ENCODE measurements at regions not wholly inside any gene's neighbourhood (a gene's known extent, or its start where the extent isn't known, plus 50 kb on each side); places are given as distances from the start of the nearest gene placed in this dataset.

- TF ChIP-seq CTCF (IDR thresholded peaks at IDR 0.05; ENCODE audit: low read length) (no peak), EZH2 (IDR thresholded peaks at IDR 0.05; ENCODE audit: borderline replicate concordance, low read length) (no peak)
- Histone ChIP-seq H4K20me1 (ENCODE audit: insufficient read depth, low read length) (no peaks in the 10 kb centered on the region), H3K4me3 (ENCODE audit: low read depth, low read length, poor library complexity, severe bottlenecking) (no peak overlapping the region), H3K9me3 (ENCODE audit: low read length) (no peaks in the 10 kb centered on the region), H3K36me3 (ENCODE audit: insufficient read depth, low read length) (no peaks in the 10 kb centered on the region), H3F3A (ENCODE audit: insufficient read depth, low read length) (no peaks in the 10 kb centered on the region), H2AFZ (ENCODE audit: low read length) (no peak overlapping the region), H3K9ac (ENCODE audit: low read length) (no peak overlapping the region), H3K9me2 (ENCODE audit: low read depth, low read length) (no peaks in the 10 kb centered on the region), H3K27ac (ENCODE audit: low read depth, low read length, poor library complexity, severe bottlenecking) (no peak overlapping the region), H3K4me2 (ENCODE audit: low read length) (no peak overlapping the region), H3K79me2 (ENCODE audit: insufficient read depth, low read length) (no peaks in the 10 kb centered on the region), H3K27me3 (ENCODE audit: insufficient read depth, low read length) (no peaks in the 10 kb centered on the region), H3K4me1 (ENCODE audit: insufficient read depth, low read length, severe bottlenecking) (no peaks in the 10 kb centered on the region)
Observed at GRCh38 chr19:30287259-30287658, 84.9 kb upstream of the ZNF536 start.

DNA sequence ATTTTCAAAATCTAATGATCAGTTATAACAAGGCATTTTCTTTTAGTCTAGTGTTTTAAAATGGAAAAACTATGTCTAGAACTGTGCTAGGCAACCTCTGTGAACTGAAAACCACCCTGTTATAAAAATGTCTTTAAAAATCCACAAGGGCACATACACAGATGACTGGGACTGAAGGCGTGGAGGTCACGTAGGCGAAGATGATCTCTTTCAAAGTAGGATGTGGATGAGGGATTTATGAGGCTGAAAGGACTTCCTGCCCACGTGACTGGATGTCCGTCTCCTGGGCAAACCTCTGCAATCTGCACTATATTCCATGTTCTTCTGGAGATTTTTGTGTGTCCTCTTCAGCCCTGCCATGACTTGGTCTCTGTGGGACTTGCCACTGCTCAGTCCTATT is 84.2 kb upstream of the ZNF536 start:
- Histone ChIP-seq H2AFZ (ENCODE audit: low read length) (no peak overlapping the region), H3K27me3 (ENCODE audit: insufficient read depth, low read length) (no peaks in the 10 kb centered on the region), H4K20me1 (ENCODE audit: insufficient read depth, low read length) (no peaks in the 10 kb centered on the region), H3K9ac (ENCODE audit: low read length) (no peak overlapping the region), H3K4me2 (ENCODE audit: low read length) (no peak overlapping the region), H3K9me3 (ENCODE audit: low read length) (no peaks in the 10 kb centered on the region), H3K36me3 (ENCODE audit: insufficient read depth, low read length) (no peaks in the 10 kb centered on the region), H3K4me1 (ENCODE audit: insufficient read depth, low read length, severe bottlenecking) (no peaks in the 10 kb centered on the region), H3K27ac (ENCODE audit: low read depth, low read length, poor library complexity, severe bottlenecking) (no peak overlapping the region), H3K4me3 (ENCODE audit: low read depth, low read length, poor library complexity, severe bottlenecking) (no peak overlapping the region), H3K9me2 (ENCODE audit: low read depth, low read length) (no peaks in the 10 kb centered on the region), H3F3A (ENCODE audit: insufficient read depth, low read length) (no peaks in the 10 kb centered on the region), H3K79me2 (ENCODE audit: insufficient read depth, low read length) (no peaks in the 10 kb centered on the region)
- TF ChIP-seq EZH2 (IDR thresholded peaks at IDR 0.05; ENCODE audit: borderline replicate concordance, low read length): no peak
- no peak for TF ChIP-seq CTCF (IDR thresholded peaks at IDR 0.05; ENCODE audit: low read length)

GRCh38 chr19:30288911-30289310 is 83.3 kb upstream of the ZNF536 start:
- no peak overlapping the region for H2AFZ ChIP-seq (ENCODE audit: low read length)
- H3K4me3 ChIP-seq (ENCODE audit: low read depth, low read length, poor library complexity, severe bottlenecking): no peak overlapping the region
- H3K9me3 ChIP-seq (ENCODE audit: low read length): no peaks in the 10 kb centered on the region
- TF ChIP-seq CTCF (IDR thresholded peaks at IDR 0.05; ENCODE audit: low read length) (no peak), EZH2 (IDR thresholded peaks at IDR 0.05; ENCODE audit: borderline replicate concordance, low read length) (no peak)
- H3K4me2 ChIP-seq (ENCODE audit: low read length): no peak overlapping the region
- no peaks in the 10 kb centered on the region for H3K36me3 ChIP-seq (ENCODE audit: insufficient read depth, low read length)
- H3K9ac ChIP-seq (ENCODE audit: low read length): no peak overlapping the region
- H3K9me2 ChIP-seq (ENCODE audit: low read depth, low read length): no peaks in the 10 kb centered on the region
- H3K79me2 ChIP-seq (ENCODE audit: insufficient read depth, low read length): no peaks in the 10 kb centered on the region
- no peaks in the 10 kb centered on the region for H3K27me3 ChIP-seq (ENCODE audit: insufficient read depth, low read length)
- no peaks in the 10 kb centered on the region for H3K4me1 ChIP-seq (ENCODE audit: insufficient read depth, low read length, severe bottlenecking)
- H3F3A ChIP-seq (ENCODE audit: insufficient read depth, low read length): no peaks in the 10 kb centered on the region
- no peak overlapping the region for H3K27ac ChIP-seq (ENCODE audit: low read depth, low read length, poor library complexity, severe bottlenecking)
- no peaks in the 10 kb centered on the region for H4K20me1 ChIP-seq (ENCODE audit: insufficient read depth, low read length)
